Liver (tissue), 3 donors: ENCODE measurements at regions not wholly inside any gene's neighbourhood (a gene's known extent, or its start where the extent isn't known, plus 50 kb on each side); places are given as distances from the start of the nearest gene placed in this dataset.

Experiments used
- GABPA ChIP-seq, 2 donors: IDR thresholded peaks in 1 of 2; conservative IDR thresholded peaks in 1 of 2; 2 replicates each; pipeline ENCODE4 v1.6.1; 2016; ENCODE audit warnings: antibody characterized with exemption in 2 of 2, mild to moderate bottlenecking in 1 of 2, moderate library complexity in 1 of 2
- HNF4A ChIP-seq, 2 donors: conservative IDR thresholded peaks; 2 replicates each; pipeline ENCODE4 v1.6.1; 2016; ENCODE audit warnings: antibody characterized with exemption in 2 of 2, mild to moderate bottlenecking in 2 of 2
- HNF4G ChIP-seq: IDR thresholded peaks from 2 replicates; pipeline ENCODE4 v1.6.1; 2016; ENCODE audit warnings: antibody characterized with exemption
- JUND ChIP-seq, 2 donors: IDR thresholded peaks; 2 replicates each; pipeline ENCODE4 v1.6.1; 2016; ENCODE audit warnings: antibody characterized with exemption in 2 of 2
- NR2F2 ChIP-seq: IDR thresholded peaks from 2 replicates; pipeline ENCODE4 v1.6.1; 2016; ENCODE audit warnings: antibody characterized with exemption
- RAD21 ChIP-seq, 2 donors: IDR thresholded peaks; 2 replicates each; pipeline ENCODE4 v1.6.1; 2016; ENCODE audit warnings: antibody characterized with exemption in 2 of 2, mild to moderate bottlenecking in 2 of 2
- SP1 ChIP-seq: IDR thresholded peaks from 2 replicates; pipeline ENCODE4 v1.6.1; 2018; ENCODE audit warnings: antibody characterized with exemption, mild to moderate bottlenecking
- TAF1 ChIP-seq: conservative IDR thresholded peaks from 2 replicates; pipeline ENCODE4 v1.6.1; 2016; ENCODE audit warnings: antibody characterized with exemption, mild to moderate bottlenecking
- YY1 ChIP-seq: IDR thresholded peaks from 2 replicates; pipeline ENCODE4 v1.6.1; 2016; ENCODE audit warnings: antibody characterized with exemption, mild to moderate bottlenecking
- TF ChIP-seq, protein P1 (sequence below): IDR thresholded peaks from 2 replicates; pipeline ENCODE4 v1.6.1; 2016; ENCODE audit warnings: antibody characterized with exemption
- TF ChIP-seq, protein P2 (sequence below): fragments of 150-350 bp; IDR thresholded peaks from 2 replicates; pipeline ENCODE4 v1.5.1; 2017; ENCODE audit warnings: improper control_type of control experiment, low read depth, low read length; ENCODE audit not compliant: missing input control
- TF ChIP-seq, protein P3 (sequence below): IDR thresholded peaks from 2 replicates; pipeline ENCODE4 v1.6.1; 2016; ENCODE audit warnings: antibody characterized with exemption
- TF ChIP-seq, protein P4 (sequence below): IDR thresholded peaks from 2 replicates; pipeline ENCODE4 v1.6.1; 2016; ENCODE audit warnings: antibody characterized with exemption, mild to moderate bottlenecking
- donor health status: healthy.
- donor health status: healthy.

DNA sequence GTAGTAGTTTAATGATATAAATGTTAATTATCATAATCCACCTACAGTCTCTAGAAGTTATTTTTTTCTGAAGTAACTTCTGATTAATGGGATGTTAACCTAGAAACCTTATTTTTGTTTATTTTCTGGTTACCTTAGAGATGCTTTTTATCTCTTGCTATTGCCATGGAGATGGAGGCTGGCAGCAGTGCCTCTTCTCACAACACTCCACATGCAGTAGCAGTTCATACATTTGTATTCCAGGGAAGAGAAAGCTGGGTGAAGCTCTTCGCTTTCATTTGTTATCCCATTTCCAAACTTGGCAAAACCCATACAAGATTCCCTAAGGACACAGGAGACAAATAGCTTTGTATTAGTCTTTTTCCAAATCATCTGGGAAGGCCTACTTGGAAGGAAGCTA, 1794.1 kb upstream of the LRRTM1 start:
- TF ChIP-seq, protein P1, sequence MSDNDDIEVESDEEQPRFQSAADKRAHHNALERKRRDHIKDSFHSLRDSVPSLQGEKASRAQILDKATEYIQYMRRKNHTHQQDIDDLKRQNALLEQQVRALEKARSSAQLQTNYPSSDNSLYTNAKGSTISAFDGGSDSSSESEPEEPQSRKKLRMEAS, result no peak
- TF ChIP-seq, protein P2, sequence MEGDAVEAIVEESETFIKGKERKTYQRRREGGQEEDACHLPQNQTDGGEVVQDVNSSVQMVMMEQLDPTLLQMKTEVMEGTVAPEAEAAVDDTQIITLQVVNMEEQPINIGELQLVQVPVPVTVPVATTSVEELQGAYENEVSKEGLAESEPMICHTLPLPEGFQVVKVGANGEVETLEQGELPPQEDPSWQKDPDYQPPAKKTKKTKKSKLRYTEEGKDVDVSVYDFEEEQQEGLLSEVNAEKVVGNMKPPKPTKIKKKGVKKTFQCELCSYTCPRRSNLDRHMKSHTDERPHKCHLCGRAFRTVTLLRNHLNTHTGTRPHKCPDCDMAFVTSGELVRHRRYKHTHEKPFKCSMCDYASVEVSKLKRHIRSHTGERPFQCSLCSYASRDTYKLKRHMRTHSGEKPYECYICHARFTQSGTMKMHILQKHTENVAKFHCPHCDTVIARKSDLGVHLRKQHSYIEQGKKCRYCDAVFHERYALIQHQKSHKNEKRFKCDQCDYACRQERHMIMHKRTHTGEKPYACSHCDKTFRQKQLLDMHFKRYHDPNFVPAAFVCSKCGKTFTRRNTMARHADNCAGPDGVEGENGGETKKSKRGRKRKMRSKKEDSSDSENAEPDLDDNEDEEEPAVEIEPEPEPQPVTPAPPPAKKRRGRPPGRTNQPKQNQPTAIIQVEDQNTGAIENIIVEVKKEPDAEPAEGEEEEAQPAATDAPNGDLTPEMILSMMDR, result no peak
- TF ChIP-seq YY1, result no peak
- TF ChIP-seq, protein P3, sequence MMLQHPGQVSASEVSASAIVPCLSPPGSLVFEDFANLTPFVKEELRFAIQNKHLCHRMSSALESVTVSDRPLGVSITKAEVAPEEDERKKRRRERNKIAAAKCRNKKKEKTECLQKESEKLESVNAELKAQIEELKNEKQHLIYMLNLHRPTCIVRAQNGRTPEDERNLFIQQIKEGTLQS, result no peak
- no peak for TF ChIP-seq GABPA (IDR thresholded peaks at IDR 0.05 in 1 of 2, conservative IDR thresholded peaks at IDR 0.05 in 1 of 2)
- no peak for TF ChIP-seq TAF1
- TF ChIP-seq JUND (IDR thresholded peaks at IDR 0.05), result no peak
- no peak for TF ChIP-seq HNF4G
- TF ChIP-seq HNF4A (conservative IDR thresholded peaks at IDR 0.05), result no peak
- no peak for TF ChIP-seq NR2F2
- TF ChIP-seq, protein P4, sequence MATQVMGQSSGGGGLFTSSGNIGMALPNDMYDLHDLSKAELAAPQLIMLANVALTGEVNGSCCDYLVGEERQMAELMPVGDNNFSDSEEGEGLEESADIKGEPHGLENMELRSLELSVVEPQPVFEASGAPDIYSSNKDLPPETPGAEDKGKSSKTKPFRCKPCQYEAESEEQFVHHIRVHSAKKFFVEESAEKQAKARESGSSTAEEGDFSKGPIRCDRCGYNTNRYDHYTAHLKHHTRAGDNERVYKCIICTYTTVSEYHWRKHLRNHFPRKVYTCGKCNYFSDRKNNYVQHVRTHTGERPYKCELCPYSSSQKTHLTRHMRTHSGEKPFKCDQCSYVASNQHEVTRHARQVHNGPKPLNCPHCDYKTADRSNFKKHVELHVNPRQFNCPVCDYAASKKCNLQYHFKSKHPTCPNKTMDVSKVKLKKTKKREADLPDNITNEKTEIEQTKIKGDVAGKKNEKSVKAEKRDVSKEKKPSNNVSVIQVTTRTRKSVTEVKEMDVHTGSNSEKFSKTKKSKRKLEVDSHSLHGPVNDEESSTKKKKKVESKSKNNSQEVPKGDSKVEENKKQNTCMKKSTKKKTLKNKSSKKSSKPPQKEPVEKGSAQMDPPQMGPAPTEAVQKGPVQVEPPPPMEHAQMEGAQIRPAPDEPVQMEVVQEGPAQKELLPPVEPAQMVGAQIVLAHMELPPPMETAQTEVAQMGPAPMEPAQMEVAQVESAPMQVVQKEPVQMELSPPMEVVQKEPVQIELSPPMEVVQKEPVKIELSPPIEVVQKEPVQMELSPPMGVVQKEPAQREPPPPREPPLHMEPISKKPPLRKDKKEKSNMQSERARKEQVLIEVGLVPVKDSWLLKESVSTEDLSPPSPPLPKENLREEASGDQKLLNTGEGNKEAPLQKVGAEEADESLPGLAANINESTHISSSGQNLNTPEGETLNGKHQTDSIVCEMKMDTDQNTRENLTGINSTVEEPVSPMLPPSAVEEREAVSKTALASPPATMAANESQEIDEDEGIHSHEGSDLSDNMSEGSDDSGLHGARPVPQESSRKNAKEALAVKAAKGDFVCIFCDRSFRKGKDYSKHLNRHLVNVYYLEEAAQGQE, result no peak
- no peak for TF ChIP-seq RAD21 (IDR thresholded peaks at IDR 0.05)
- TF ChIP-seq SP1, result no peak
